Heart left ventricle (tissue), 16 donors: ENCODE measurements at regions not wholly inside any gene's neighbourhood (a gene's known extent, or its start where the extent isn't known, plus 50 kb on each side); places are given as distances from the start of the nearest gene placed in this dataset.

Experiments used
- ATAC-seq, 4 donors: fragments of 200-7000 bp; cut with Tn5 transposase; one replicate each; pipeline ENCODE4 v1.9.1; 2020 to 2022; ENCODE audit warnings: moderate library complexity in 4 of 4, mild to moderate bottlenecking in 3 of 4, moderate number of reproducible peaks in 1 of 4
- DNase-seq, 5 donors: peaks; one replicate each; pipeline ENCODE4 v3.0.0-alpha.2; 2020
- H3K27ac ChIP-seq, 12 donors: fragments of 200-600 bp; sonication (generic) in 4 of 12; one replicate each; pipeline versions ENCODE4 v1.5.0 to v1.8.0; 2016 to 2022; ENCODE audit warnings: mild to moderate bottlenecking in 2 of 12
- H3K27me3 ChIP-seq, 9 donors: fragments of 200-600 bp; sonication (generic) in 2 of 9; one replicate each; pipeline versions ENCODE4 v1.5.1 to v1.8.0; 2016 to 2022; ENCODE audit warnings: mild to moderate bottlenecking in 3 of 9
- H3K36me3 ChIP-seq, 9 donors: fragments of 200-600 bp; sonication (generic) in 2 of 9; one replicate each; pipeline versions ENCODE4 v1.5.0 to v1.8.0; 2018 to 2022; ENCODE audit warnings: mild to moderate bottlenecking in 2 of 9
- H3K4me1 ChIP-seq, 12 donors: fragments of 200-600 bp; sonication (generic) in 4 of 12; one replicate each; pipeline versions ENCODE4 v1.5.0 to v1.8.0; 2016 to 2022; ENCODE audit warnings: mild to moderate bottlenecking in 3 of 12
- H3K4me3 ChIP-seq, 12 donors: fragments of 200-600 bp; sonication (generic) in 4 of 12; one replicate each; pipeline versions ENCODE4 v1.5.0 to v1.8.0; 2017 to 2022; ENCODE audit warnings: mild to moderate bottlenecking in 9 of 12, moderate library complexity in 4 of 12
- H3K9me3 ChIP-seq, 12 donors: fragments of 200-600 bp; sonication (generic) in 4 of 12; one replicate each; pipeline versions ENCODE4 v1.5.0 to v1.8.0; 2016 to 2022; ENCODE audit warnings: mild to moderate bottlenecking in 1 of 12
- POLR2A ChIP-seq, 2 donors: fragments of 450-650 bp; IDR thresholded peaks; one replicate each; pipeline ENCODE4 v1.6.1; 2017; ENCODE audit warnings: antibody characterized with exemption in 2 of 2, mild to moderate bottlenecking in 2 of 2, moderate library complexity in 2 of 2
- WGBS, 4 donors: extraction: QIAGEN DNeasy Blood & Tissue Kit in 2 of 4; methylation state at CpG; one replicate each; pipeline versions ENCODE4 v1.1.5 to v1.1.7; 2013 to 2018; 5-methylcytosine and 5-hydroxymethylcytosine counted together
- intact Hi-C, 10 donors: fragments of 100-400 bp; cut with DNase I; formaldehyde crosslinking; loops; one replicate each; pipeline versions ENCODE4 v1.11.1 to v1.14.2; 2022
- TF ChIP-seq, protein P1 (sequence below), 12 donors: fragments of 200-600 bp; sonication (generic) in 4 of 12; IDR thresholded peaks; one replicate each; pipeline versions ENCODE4 v1.5.0 to v1.8.0; 2018 to 2022; ENCODE audit warnings: antibody characterized with exemption in 12 of 12, mild to moderate bottlenecking in 5 of 12
- donor health status: ischemic (EF 13 %, LVEDD 7.1; RV severe dilation, severe dysfunction).
- donor health status: healthy with polysubstance abuse.
- donor health status: DM: no; HTN: yes; CAD: no.
- donor health status: DM: no; HTN: no; CAD: no.
- donor health status: ischemic (EF 25% LVEDD 6.9; RV normal size, moderate dysfunction).
- donor health status: ischemic (EF 25% LVEDD 5.7; RV mildly dilated, moderate dysfunction).
- donor health status: healthy.
- donor health status: DM: yes; HTN: yes; CAD: no.
- donor health status: ischemic (EF 35%, LVEDD 5.7; RV mildly dilated, moderate dysfunction).
- donor health status: nonischemic (EF 11% LVEDD 7.7; RV severe dilation, severe dysfunction).
- donor health status: DM: yes; HTN: yes; CAD: no.
- donor health status: PGD.
- donor health status: ischemic (EF 29% LVEDD 5.4; RV normal size, mild dysfunction).
- donor health status: nonischemic (EF 23%, LVEDD 6.1; RV moderate dilation, normal function).

DNA sequence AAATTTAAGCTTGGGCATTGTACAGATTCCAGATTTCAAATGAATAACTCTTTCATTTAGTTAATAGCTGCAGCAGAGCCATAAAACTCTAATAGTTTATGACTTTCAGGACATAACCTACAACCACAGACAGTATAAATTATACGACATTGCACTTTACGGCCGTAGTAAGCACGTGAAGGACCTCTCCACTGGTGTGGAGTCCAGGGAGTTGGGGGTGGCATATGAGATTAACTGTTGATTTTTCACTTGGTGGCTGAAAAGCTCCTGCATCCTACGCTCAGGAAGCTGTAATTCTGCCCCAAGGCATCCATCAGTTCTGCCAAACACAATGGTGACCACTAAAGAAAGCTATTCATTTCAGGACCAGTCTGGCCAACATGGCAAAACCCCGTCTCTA is 376.2 kb downstream of the SOX11 start:
- no peak overlapping the region for H3K4me3 ChIP-seq
- ATAC-seq: no peak
- no peaks in the 10 kb centered on the region for H3K36me3 ChIP-seq
- 91 to 96% (median 92%) methylated on average over 6 of the region's 6 CpGs for WGBS, 4 donors
- intact Hi-C loops: no loop called here
- peaks cover 0 to 14% (median 0%) of the 10 kb centered on the region in 9 donors for H3K27me3 ChIP-seq
- no peaks in the 10 kb centered on the region for H3K4me1 ChIP-seq
- H3K9me3 ChIP-seq: no peaks in the 10 kb centered on the region
- TF ChIP-seq POLR2A (IDR thresholded peaks at IDR 0.05): no peak
- TF ChIP-seq, protein P1, sequence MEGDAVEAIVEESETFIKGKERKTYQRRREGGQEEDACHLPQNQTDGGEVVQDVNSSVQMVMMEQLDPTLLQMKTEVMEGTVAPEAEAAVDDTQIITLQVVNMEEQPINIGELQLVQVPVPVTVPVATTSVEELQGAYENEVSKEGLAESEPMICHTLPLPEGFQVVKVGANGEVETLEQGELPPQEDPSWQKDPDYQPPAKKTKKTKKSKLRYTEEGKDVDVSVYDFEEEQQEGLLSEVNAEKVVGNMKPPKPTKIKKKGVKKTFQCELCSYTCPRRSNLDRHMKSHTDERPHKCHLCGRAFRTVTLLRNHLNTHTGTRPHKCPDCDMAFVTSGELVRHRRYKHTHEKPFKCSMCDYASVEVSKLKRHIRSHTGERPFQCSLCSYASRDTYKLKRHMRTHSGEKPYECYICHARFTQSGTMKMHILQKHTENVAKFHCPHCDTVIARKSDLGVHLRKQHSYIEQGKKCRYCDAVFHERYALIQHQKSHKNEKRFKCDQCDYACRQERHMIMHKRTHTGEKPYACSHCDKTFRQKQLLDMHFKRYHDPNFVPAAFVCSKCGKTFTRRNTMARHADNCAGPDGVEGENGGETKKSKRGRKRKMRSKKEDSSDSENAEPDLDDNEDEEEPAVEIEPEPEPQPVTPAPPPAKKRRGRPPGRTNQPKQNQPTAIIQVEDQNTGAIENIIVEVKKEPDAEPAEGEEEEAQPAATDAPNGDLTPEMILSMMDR (IDR thresholded peaks at IDR 0.05): no peak
- H3K27ac ChIP-seq: no peak overlapping the region
- DNase-seq: no peak

DNA sequence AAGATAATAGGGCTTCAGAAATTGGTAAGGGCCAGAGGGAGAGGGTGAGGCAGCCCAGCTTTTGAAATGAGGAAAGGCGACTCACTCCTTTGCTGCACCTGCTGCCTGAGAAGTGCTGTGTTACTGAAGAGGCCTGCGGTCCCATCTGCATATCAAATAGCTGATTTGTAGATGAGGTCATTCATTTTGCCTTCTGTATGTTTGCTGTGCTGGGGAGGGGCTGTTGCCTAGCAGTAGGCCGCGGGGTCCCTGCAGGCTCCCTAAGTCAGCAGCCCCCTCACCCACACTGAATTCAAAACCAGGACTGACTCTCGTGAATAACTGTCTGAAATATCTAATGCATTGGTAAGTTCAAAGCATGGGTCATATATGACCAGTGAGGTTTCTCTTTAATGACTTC is 377.2 kb downstream of the SOX11 start:
- no peak for DNase-seq
- no peaks in the 10 kb centered on the region for H3K36me3 ChIP-seq

DNA sequence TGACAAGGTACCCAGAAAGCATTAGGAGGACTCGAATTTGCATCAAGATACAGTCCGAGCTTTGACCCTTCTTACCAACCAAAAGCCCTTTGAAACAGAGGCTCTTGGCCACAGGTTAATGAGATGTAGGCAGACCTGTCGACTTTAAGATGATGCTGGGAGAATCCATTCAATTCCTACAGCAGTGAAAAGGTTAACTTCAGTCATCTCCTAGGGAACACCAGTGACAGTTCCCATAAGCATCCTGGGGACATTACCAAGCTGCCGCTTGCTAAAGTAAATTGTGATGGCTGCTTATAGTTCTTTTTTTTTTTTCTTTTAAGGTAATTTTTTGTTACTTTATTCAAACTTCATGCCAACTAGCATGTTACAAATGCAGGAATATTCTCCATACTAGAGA is 379.3 kb downstream of the SOX11 start:
- no peak overlapping the region for H3K4me3 ChIP-seq
- no peak for ATAC-seq
- no peaks in the 10 kb centered on the region for H3K36me3 ChIP-seq
- no peak for DNase-seq
- H3K27ac ChIP-seq: no peak overlapping the region
- H3K4me1 ChIP-seq: no peaks in the 10 kb centered on the region
- H3K27me3 ChIP-seq: peaks cover 0 to 10% (median 0%) of the 10 kb centered on the region in 9 donors
- WGBS, 4 donors: 69 to 76% (median 72%) methylated on average over 4 of the region's 4 CpGs
- H3K9me3 ChIP-seq: no peaks in the 10 kb centered on the region
- intact Hi-C loops: no loop called here
- no peak for TF ChIP-seq POLR2A (IDR thresholded peaks at IDR 0.05)
- TF ChIP-seq, protein P1 (IDR thresholded peaks at IDR 0.05): no peak

More for the DNA sequence above, 377.2 kb downstream of the SOX11 start:
- Histone ChIP-seq H3K9me3 (no peaks in the 10 kb centered on the region), H3K4me3 (no peak overlapping the region), H3K4me1 (no peaks in the 10 kb centered on the region), H3K27me3 (peaks cover 0 to 10% (median 0%) of the 10 kb centered on the region in 9 donors), H3K27ac (no peak overlapping the region)
- WGBS, 4 donors: 45 to 53% (median 49%) methylated on average over 5 of the region's 5 CpGs
- no peak for ATAC-seq
- TF ChIP-seq, protein P1 (IDR thresholded peaks at IDR 0.05): no peak
- TF ChIP-seq POLR2A (IDR thresholded peaks at IDR 0.05): no peak
- intact Hi-C loops: no loop called here

GRCh38 chr2:6072276-6072675 is 380.1 kb downstream of the SOX11 start:
- Histone ChIP-seq H3K27me3 (peaks cover 0 to 10% (median 0%) of the 10 kb centered on the region in 9 donors), H3K4me3 (no peak overlapping the region), H3K27ac (no peak overlapping the region), H3K4me1 (no peaks in the 10 kb centered on the region), H3K9me3 (no peaks in the 10 kb centered on the region), H3K36me3 (no peaks in the 10 kb centered on the region)
- 67 to 75% (median 73%) methylated on average over 5 of the region's 5 CpGs for WGBS, 4 donors
- ATAC-seq (no peak), DNase-seq (no peak)
- TF ChIP-seq, protein P1 (IDR thresholded peaks at IDR 0.05): no peak
- TF ChIP-seq POLR2A (IDR thresholded peaks at IDR 0.05): no peak
- intact Hi-C loops: no loop called here
